ENCODE measurements at regions not wholly inside any gene's neighbourhood (a gene's known extent, or its start where the extent isn't known, plus 50 kb on each side); places are given as distances from the start of the nearest gene placed in this dataset.

GRCh38 chr13:47166336-47166735, 269.5 kb upstream of the HTR2A start:
- H3K4me1 ChIP-seq (ENCODE audit: control insufficient read depth in 2 of 2, insufficient read depth in 2 of 2, low read length in 2 of 2), result no peaks in the 10 kb centered on the region
- H3K36me3 ChIP-seq (ENCODE audit: control insufficient read depth in 2 of 2, insufficient read depth in 2 of 2, low read length in 2 of 2), result no peaks in the 10 kb centered on the region
- no peak overlapping the region for H3K27ac ChIP-seq (ENCODE audit: low read depth in 2 of 2, low read length in 2 of 2)
- H3K9ac ChIP-seq (ENCODE audit: low read depth in 1 of 2, low read length in 2 of 2), result no peak overlapping the region
- H3K4me3 ChIP-seq (ENCODE audit: low read length in 2 of 2), result no peak overlapping the region
- H3K27me3 ChIP-seq (ENCODE audit: control insufficient read depth in 2 of 2, insufficient read depth in 2 of 2, low read length in 2 of 2), result no peaks in the 10 kb centered on the region
- no peaks in the 10 kb centered on the region for H3K9me3 ChIP-seq (ENCODE audit: control insufficient read depth in 2 of 2, low read length in 2 of 2)

- H3K4me1 ChIP-seq (ENCODE audit: control insufficient read depth in 2 of 2, insufficient read depth in 2 of 2, low read length in 2 of 2), result no peaks in the 10 kb centered on the region
- no peak overlapping the region for H3K9ac ChIP-seq (ENCODE audit: low read depth in 1 of 2, low read length in 2 of 2)
- no peaks in the 10 kb centered on the region for H3K36me3 ChIP-seq (ENCODE audit: control insufficient read depth in 2 of 2, insufficient read depth in 2 of 2, low read length in 2 of 2)
- H3K4me3 ChIP-seq (ENCODE audit: low read length in 2 of 2), result no peak overlapping the region
- H3K9me3 ChIP-seq (ENCODE audit: control insufficient read depth in 2 of 2, low read length in 2 of 2), result no peaks in the 10 kb centered on the region
- no peak overlapping the region for H3K27ac ChIP-seq (ENCODE audit: low read depth in 2 of 2, low read length in 2 of 2)
- no peaks in the 10 kb centered on the region for H3K27me3 ChIP-seq (ENCODE audit: control insufficient read depth in 2 of 2, insufficient read depth in 2 of 2, low read length in 2 of 2)
These were observed 263.1 kb upstream of the HTR2A start for GRCh38 chr13:47159853-47160550.

GRCh38 chr13:47158593-47158992, 261.7 kb upstream of the HTR2A start:
- Histone ChIP-seq H3K4me1 (ENCODE audit: control insufficient read depth in 2 of 2, insufficient read depth in 2 of 2, low read length in 2 of 2) (no peaks in the 10 kb centered on the region), H3K4me3 (ENCODE audit: low read length in 2 of 2) (no peak overlapping the region), H3K27me3 (ENCODE audit: control insufficient read depth in 2 of 2, insufficient read depth in 2 of 2, low read length in 2 of 2) (no peaks in the 10 kb centered on the region), H3K9me3 (ENCODE audit: control insufficient read depth in 2 of 2, low read length in 2 of 2) (no peaks in the 10 kb centered on the region), H3K36me3 (ENCODE audit: control insufficient read depth in 2 of 2, insufficient read depth in 2 of 2, low read length in 2 of 2) (no peaks in the 10 kb centered on the region), H3K27ac (ENCODE audit: low read depth in 2 of 2, low read length in 2 of 2) (no peak overlapping the region), H3K9ac (ENCODE audit: low read depth in 1 of 2, low read length in 2 of 2) (no peak overlapping the region)

GRCh38 chr13:47148543-47148942, 251.7 kb upstream of the HTR2A start:
- Histone ChIP-seq H3K27me3 (ENCODE audit: control insufficient read depth in 2 of 2, insufficient read depth in 2 of 2, low read length in 2 of 2) (no peaks in the 10 kb centered on the region), H3K4me3 (ENCODE audit: low read length in 2 of 2) (no peak overlapping the region), H3K27ac (ENCODE audit: low read depth in 2 of 2, low read length in 2 of 2) (no peak overlapping the region), H3K36me3 (ENCODE audit: control insufficient read depth in 2 of 2, insufficient read depth in 2 of 2, low read length in 2 of 2) (no peaks in the 10 kb centered on the region), H3K4me1 (ENCODE audit: control insufficient read depth in 2 of 2, insufficient read depth in 2 of 2, low read length in 2 of 2) (no peaks in the 10 kb centered on the region), H3K9ac (ENCODE audit: low read depth in 1 of 2, low read length in 2 of 2) (no peak overlapping the region), H3K9me3 (ENCODE audit: control insufficient read depth in 2 of 2, low read length in 2 of 2) (no peaks in the 10 kb centered on the region)

- Histone ChIP-seq H3K27ac (ENCODE audit: low read depth in 2 of 2, low read length in 2 of 2) (no peak overlapping the region), H3K36me3 (ENCODE audit: control insufficient read depth in 2 of 2, insufficient read depth in 2 of 2, low read length in 2 of 2) (no peaks in the 10 kb centered on the region), H3K4me1 (ENCODE audit: control insufficient read depth in 2 of 2, insufficient read depth in 2 of 2, low read length in 2 of 2) (no peaks in the 10 kb centered on the region), H3K9ac (ENCODE audit: low read depth in 1 of 2, low read length in 2 of 2) (no peak overlapping the region), H3K9me3 (ENCODE audit: control insufficient read depth in 2 of 2, low read length in 2 of 2) (no peaks in the 10 kb centered on the region), H3K27me3 (ENCODE audit: control insufficient read depth in 2 of 2, insufficient read depth in 2 of 2, low read length in 2 of 2) (no peaks in the 10 kb centered on the region), H3K4me3 (ENCODE audit: low read length in 2 of 2) (no peak overlapping the region)
These were observed 250.9 kb upstream of the HTR2A start for GRCh38 chr13:47147812-47148119.

- Histone ChIP-seq H3K4me3 (ENCODE audit: low read length in 2 of 2) (no peak overlapping the region), H3K9ac (ENCODE audit: low read depth in 1 of 2, low read length in 2 of 2) (no peak overlapping the region), H3K27me3 (ENCODE audit: control insufficient read depth in 2 of 2, insufficient read depth in 2 of 2, low read length in 2 of 2) (no peaks in the 10 kb centered on the region), H3K27ac (ENCODE audit: low read depth in 2 of 2, low read length in 2 of 2) (no peak overlapping the region), H3K36me3 (ENCODE audit: control insufficient read depth in 2 of 2, insufficient read depth in 2 of 2, low read length in 2 of 2) (no peaks in the 10 kb centered on the region), H3K4me1 (ENCODE audit: control insufficient read depth in 2 of 2, insufficient read depth in 2 of 2, low read length in 2 of 2) (no peaks in the 10 kb centered on the region), H3K9me3 (ENCODE audit: control insufficient read depth in 2 of 2, low read length in 2 of 2) (no peaks in the 10 kb centered on the region)
These were observed 250.3 kb upstream of the HTR2A start for GRCh38 chr13:47146991-47147811.

GRCh38 chr13:47146136-47146535, 249.3 kb upstream of the HTR2A start:
- Histone ChIP-seq H3K4me3 (ENCODE audit: low read length in 2 of 2) (no peak overlapping the region), H3K9ac (ENCODE audit: low read depth in 1 of 2, low read length in 2 of 2) (no peak overlapping the region), H3K27me3 (ENCODE audit: control insufficient read depth in 2 of 2, insufficient read depth in 2 of 2, low read length in 2 of 2) (no peaks in the 10 kb centered on the region), H3K4me1 (ENCODE audit: control insufficient read depth in 2 of 2, insufficient read depth in 2 of 2, low read length in 2 of 2) (no peaks in the 10 kb centered on the region), H3K9me3 (ENCODE audit: control insufficient read depth in 2 of 2, low read length in 2 of 2) (no peaks in the 10 kb centered on the region), H3K36me3 (ENCODE audit: control insufficient read depth in 2 of 2, insufficient read depth in 2 of 2, low read length in 2 of 2) (no peaks in the 10 kb centered on the region), H3K27ac (ENCODE audit: low read depth in 2 of 2, low read length in 2 of 2) (no peak overlapping the region)

GRCh38 chr13:47144782-47145181, 247.9 kb upstream of the HTR2A start:
- no peak overlapping the region for H3K9ac ChIP-seq (ENCODE audit: low read depth in 1 of 2, low read length in 2 of 2)
- no peaks in the 10 kb centered on the region for H3K4me1 ChIP-seq (ENCODE audit: control insufficient read depth in 2 of 2, insufficient read depth in 2 of 2, low read length in 2 of 2)
- no peak overlapping the region for H3K27ac ChIP-seq (ENCODE audit: low read depth in 2 of 2, low read length in 2 of 2)
- no peak overlapping the region for H3K4me3 ChIP-seq (ENCODE audit: low read length in 2 of 2)
- H3K27me3 ChIP-seq (ENCODE audit: control insufficient read depth in 2 of 2, insufficient read depth in 2 of 2, low read length in 2 of 2), result no peaks in the 10 kb centered on the region
- H3K36me3 ChIP-seq (ENCODE audit: control insufficient read depth in 2 of 2, insufficient read depth in 2 of 2, low read length in 2 of 2), result no peaks in the 10 kb centered on the region
- no peaks in the 10 kb centered on the region for H3K9me3 ChIP-seq (ENCODE audit: control insufficient read depth in 2 of 2, low read length in 2 of 2)

GRCh38 chr13:47142105-47142504, 245.3 kb upstream of the HTR2A start:
- Histone ChIP-seq H3K27ac (ENCODE audit: low read depth in 2 of 2, low read length in 2 of 2) (no peak overlapping the region), H3K4me1 (ENCODE audit: control insufficient read depth in 2 of 2, insufficient read depth in 2 of 2, low read length in 2 of 2) (no peaks in the 10 kb centered on the region), H3K9ac (ENCODE audit: low read depth in 1 of 2, low read length in 2 of 2) (no peak overlapping the region), H3K36me3 (ENCODE audit: control insufficient read depth in 2 of 2, insufficient read depth in 2 of 2, low read length in 2 of 2) (no peaks in the 10 kb centered on the region), H3K27me3 (ENCODE audit: control insufficient read depth in 2 of 2, insufficient read depth in 2 of 2, low read length in 2 of 2) (no peaks in the 10 kb centered on the region), H3K4me3 (ENCODE audit: low read length in 2 of 2) (no peak overlapping the region), H3K9me3 (ENCODE audit: control insufficient read depth in 2 of 2, low read length in 2 of 2) (no peaks in the 10 kb centered on the region)

- Histone ChIP-seq H3K9me3 (ENCODE audit: control insufficient read depth in 2 of 2, low read length in 2 of 2) (no peaks in the 10 kb centered on the region), H3K4me1 (ENCODE audit: control insufficient read depth in 2 of 2, insufficient read depth in 2 of 2, low read length in 2 of 2) (no peaks in the 10 kb centered on the region), H3K27ac (ENCODE audit: low read depth in 2 of 2, low read length in 2 of 2) (no peak overlapping the region), H3K4me3 (ENCODE audit: low read length in 2 of 2) (no peak overlapping the region), H3K27me3 (ENCODE audit: control insufficient read depth in 2 of 2, insufficient read depth in 2 of 2, low read length in 2 of 2) (no peaks in the 10 kb centered on the region), H3K36me3 (ENCODE audit: control insufficient read depth in 2 of 2, insufficient read depth in 2 of 2, low read length in 2 of 2) (no peaks in the 10 kb centered on the region), H3K9ac (ENCODE audit: low read depth in 1 of 2, low read length in 2 of 2) (no peak overlapping the region)
These were observed 242.7 kb upstream of the HTR2A start for GRCh38 chr13:47139519-47139918.
